22Rv1 (cell line): ENCODE measurements at regions not wholly inside any gene's neighbourhood (a gene's known extent, or its start where the extent isn't known, plus 50 kb on each side); places are given as distances from the start of the nearest gene placed in this dataset.

Source experiments
- CTCF ChIP-seq: fragments of 450-650 bp; IDR thresholded peaks from 2 replicates; pipeline ENCODE4 v1.5.1; 2017; ENCODE audit warnings: mild to moderate bottlenecking
- ZFX ChIP-seq: fragments of 450-650 bp; IDR thresholded peaks from 2 replicates; pipeline ENCODE4 v1.6.1; 2017; ENCODE audit warnings: antibody characterized with exemption, borderline replicate concordance

DNA sequence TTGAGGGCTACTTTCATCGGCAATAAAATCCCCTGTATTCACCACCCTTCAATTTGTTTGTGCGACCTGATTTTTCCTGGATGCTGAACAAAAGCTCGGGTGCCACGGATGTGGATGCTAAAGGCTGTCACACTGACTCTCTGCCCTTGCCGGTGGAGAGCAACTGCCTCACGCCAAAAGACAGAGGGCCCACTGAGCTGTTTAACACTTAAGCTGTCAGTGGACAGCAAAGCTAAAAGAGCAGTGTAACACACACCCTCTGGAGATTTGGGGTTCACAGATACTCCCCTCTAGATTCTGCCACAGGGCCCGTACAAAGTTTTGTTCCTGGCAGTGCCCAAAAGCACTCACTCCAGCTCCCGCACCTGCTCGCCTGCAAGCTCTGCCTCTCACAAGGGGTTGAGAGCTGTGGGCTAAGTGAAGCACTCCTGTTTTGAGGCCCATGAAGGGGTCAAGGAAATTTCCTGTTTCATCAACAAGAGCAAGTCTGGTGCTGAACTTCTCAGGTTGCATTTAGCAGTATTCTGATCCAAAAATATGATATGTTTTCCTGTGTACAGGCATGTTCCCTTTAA, 1571.9 kb downstream of the ADGRL3 start:
- TF ChIP-seq CTCF (no peak), ZFX (no peak)
